SK-N-SH treated with all-trans-retinoic acid at 6 μM for 48 hours (cell line): ENCODE measurements at regions not wholly inside any gene's neighbourhood (a gene's known extent, or its start where the extent isn't known, plus 50 kb on each side); places are given as distances from the start of the nearest gene placed in this dataset.

Source experiments
- ATAC-seq: fragments of 200-7000 bp; cut with Tn5 transposase; 3 replicates; pipeline ENCODE4 v1.9.1; 2020; ENCODE audit warnings: mild to moderate bottlenecking, moderate library complexity
- ARNTL ChIP-seq: fragments of 450-650 bp; formaldehyde crosslinking; IDR thresholded peaks from 2 replicates; pipeline ENCODE4 v1.5.0; 2020; ENCODE audit warnings: low read depth, mild to moderate bottlenecking, moderate library complexity, borderline replicate concordance
- BACH2 ChIP-seq: fragments of 250-450 bp; sonication (Bioruptor Pico); IDR thresholded peaks from 2 replicates; pipeline ENCODE4 v1.9.0; 2021; ENCODE audit warnings: mild to moderate bottlenecking, borderline replicate concordance
- CSDC2 ChIP-seq: fragments of 250-450 bp; sonication (Bioruptor Pico); IDR thresholded peaks from 2 replicates; pipeline ENCODE4 v1.5.0; 2020; ENCODE audit warnings: mild to moderate bottlenecking, moderate library complexity
- ESRRG ChIP-seq: fragments of 250-450 bp; sonication (Bioruptor Pico); IDR thresholded peaks from 2 replicates; pipeline ENCODE4 v1.6.1; 2021; ENCODE audit warnings: mild to moderate bottlenecking
- ISL1 ChIP-seq: fragments of 250-450 bp; sonication (Bioruptor Pico); IDR thresholded peaks from 2 replicates; pipeline ENCODE4 v2.1.2; 2022; ENCODE audit warnings: mild to moderate bottlenecking, moderate library complexity
- OSR1 ChIP-seq: fragments of 250-450 bp; sonication (Bioruptor Pico); IDR thresholded peaks from 2 replicates; pipeline ENCODE4 v1.8.0; 2022; ENCODE audit warnings: moderate library complexity, mild to moderate bottlenecking, inconsistent platforms
- PPARA ChIP-seq: fragments of 250-450 bp; sonication (Bioruptor Pico); IDR thresholded peaks from 2 replicates; pipeline ENCODE4 v1.5.0; 2020; ENCODE audit warnings: mild to moderate bottlenecking, borderline replicate concordance
- SNAI2 ChIP-seq: fragments of 250-450 bp; sonication (Bioruptor Pico); IDR thresholded peaks from 2 replicates; pipeline ENCODE4 v1.5.0; 2020; ENCODE audit warnings: mild to moderate bottlenecking, moderate library complexity
- TOX ChIP-seq: fragments of 250-450 bp; sonication (Bioruptor Pico); IDR thresholded peaks from 2 replicates; pipeline ENCODE4 v1.8.0; 2021; ENCODE audit warnings: mild to moderate bottlenecking, moderate library complexity, borderline replicate concordance
- ZC3H10 ChIP-seq: fragments of 250-450 bp; sonication (Bioruptor Pico); IDR thresholded peaks from 2 replicates; pipeline ENCODE4 v1.5.1; 2021; ENCODE audit warnings: mild to moderate bottlenecking, moderate library complexity
- ZFP3 ChIP-seq: fragments of 250-450 bp; sonication (Bioruptor Pico); IDR thresholded peaks from 2 replicates; pipeline ENCODE4 v1.5.0; 2020; ENCODE audit warnings: mild to moderate bottlenecking, moderate library complexity
- ZFP30 ChIP-seq: fragments of 450-650 bp; formaldehyde crosslinking; IDR thresholded peaks from 2 replicates; pipeline ENCODE4 v1.5.0; 2022; ENCODE audit warnings: mild to moderate bottlenecking, moderate library complexity
- ZNF565 ChIP-seq: fragments of 450-650 bp; formaldehyde crosslinking; conservative IDR thresholded peaks from 2 replicates; pipeline ENCODE4 v1.5.0; 2020; ENCODE audit warnings: low read depth, mild to moderate bottlenecking, moderate library complexity
- ZNF8 ChIP-seq: fragments of 450-650 bp; formaldehyde crosslinking; IDR thresholded peaks from 2 replicates; pipeline ENCODE4 v1.5.0; 2020; ENCODE audit warnings: mild to moderate bottlenecking, moderate library complexity
- TF ChIP-seq, protein P1 (sequence below): fragments of 250-450 bp; sonication (Bioruptor Pico); IDR thresholded peaks from 2 replicates; pipeline ENCODE4 v1.5.1; 2020; ENCODE audit warnings: low read depth, mild to moderate bottlenecking, moderate library complexity
- TF ChIP-seq, protein P2 (sequence below): fragments of 250-450 bp; sonication (Bioruptor Pico); IDR thresholded peaks from 2 replicates; pipeline ENCODE4 v1.5.0; 2020; ENCODE audit warnings: mild to moderate bottlenecking, moderate library complexity
- TF ChIP-seq, protein P3 (sequence below): fragments of 250-450 bp; sonication (Bioruptor Pico); IDR thresholded peaks from 2 replicates; pipeline ENCODE4 v1.8.0; 2021; ENCODE audit warnings: low read depth, mild to moderate bottlenecking, moderate library complexity, borderline replicate concordance
- TF ChIP-seq, protein P4 (sequence below): fragments of 250-450 bp; sonication (Bioruptor Pico); IDR thresholded peaks from 2 replicates; pipeline ENCODE4 v1.5.1; 2021; ENCODE audit warnings: mild to moderate bottlenecking, moderate library complexity
- TF ChIP-seq, protein P5 (sequence below): fragments of 250-450 bp; sonication (Bioruptor Pico); IDR thresholded peaks from 2 replicates; pipeline ENCODE4 v1.8.0; 2020; ENCODE audit warnings: mild to moderate bottlenecking, moderate library complexity, borderline replicate concordance

DNA sequence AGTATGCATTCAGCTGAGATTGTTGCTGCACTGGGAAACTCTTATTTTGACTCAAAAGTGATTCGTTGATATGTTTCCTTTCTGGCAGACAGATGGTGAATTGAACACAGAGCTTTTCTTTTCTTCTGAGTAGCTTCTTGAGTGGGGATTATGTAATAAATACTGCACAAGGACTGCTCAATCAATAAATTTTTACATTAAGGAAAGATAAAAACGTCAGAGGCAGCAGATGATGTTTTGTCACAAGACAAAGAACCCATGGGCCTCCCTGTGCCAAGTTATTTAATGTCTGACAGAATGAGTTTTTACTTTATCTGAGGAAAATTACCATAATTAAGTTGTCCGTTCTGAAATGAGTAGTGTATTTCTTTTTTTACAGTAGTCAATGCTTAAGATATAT lies 460.3 kb downstream of the UTRN start:
- TF ChIP-seq ISL1 (CRISPR knock-in tag) (peak; percentile 62), TOX (CRISPR knock-in tag) (no peak), ESRRG (CRISPR knock-in tag) (no peak), ARNTL (no peak), OSR1 (CRISPR knock-in tag) (no peak), BACH2 (CRISPR knock-in tag) (no peak), ZNF8 (no peak)
- TF ChIP-seq, protein P1, sequence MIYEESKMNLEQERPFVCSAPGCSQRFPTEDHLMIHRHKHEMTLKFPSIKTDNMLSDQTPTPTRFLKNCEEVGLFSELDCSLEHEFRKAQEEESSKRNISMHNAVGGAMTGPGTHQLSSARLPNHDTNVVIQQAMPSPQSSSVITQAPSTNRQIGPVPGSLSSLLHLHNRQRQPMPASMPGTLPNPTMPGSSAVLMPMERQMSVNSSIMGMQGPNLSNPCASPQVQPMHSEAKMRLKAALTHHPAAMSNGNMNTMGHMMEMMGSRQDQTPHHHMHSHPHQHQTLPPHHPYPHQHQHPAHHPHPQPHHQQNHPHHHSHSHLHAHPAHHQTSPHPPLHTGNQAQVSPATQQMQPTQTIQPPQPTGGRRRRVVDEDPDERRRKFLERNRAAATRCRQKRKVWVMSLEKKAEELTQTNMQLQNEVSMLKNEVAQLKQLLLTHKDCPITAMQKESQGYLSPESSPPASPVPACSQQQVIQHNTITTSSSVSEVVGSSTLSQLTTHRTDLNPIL = no peak
- TF ChIP-seq, protein P2, sequence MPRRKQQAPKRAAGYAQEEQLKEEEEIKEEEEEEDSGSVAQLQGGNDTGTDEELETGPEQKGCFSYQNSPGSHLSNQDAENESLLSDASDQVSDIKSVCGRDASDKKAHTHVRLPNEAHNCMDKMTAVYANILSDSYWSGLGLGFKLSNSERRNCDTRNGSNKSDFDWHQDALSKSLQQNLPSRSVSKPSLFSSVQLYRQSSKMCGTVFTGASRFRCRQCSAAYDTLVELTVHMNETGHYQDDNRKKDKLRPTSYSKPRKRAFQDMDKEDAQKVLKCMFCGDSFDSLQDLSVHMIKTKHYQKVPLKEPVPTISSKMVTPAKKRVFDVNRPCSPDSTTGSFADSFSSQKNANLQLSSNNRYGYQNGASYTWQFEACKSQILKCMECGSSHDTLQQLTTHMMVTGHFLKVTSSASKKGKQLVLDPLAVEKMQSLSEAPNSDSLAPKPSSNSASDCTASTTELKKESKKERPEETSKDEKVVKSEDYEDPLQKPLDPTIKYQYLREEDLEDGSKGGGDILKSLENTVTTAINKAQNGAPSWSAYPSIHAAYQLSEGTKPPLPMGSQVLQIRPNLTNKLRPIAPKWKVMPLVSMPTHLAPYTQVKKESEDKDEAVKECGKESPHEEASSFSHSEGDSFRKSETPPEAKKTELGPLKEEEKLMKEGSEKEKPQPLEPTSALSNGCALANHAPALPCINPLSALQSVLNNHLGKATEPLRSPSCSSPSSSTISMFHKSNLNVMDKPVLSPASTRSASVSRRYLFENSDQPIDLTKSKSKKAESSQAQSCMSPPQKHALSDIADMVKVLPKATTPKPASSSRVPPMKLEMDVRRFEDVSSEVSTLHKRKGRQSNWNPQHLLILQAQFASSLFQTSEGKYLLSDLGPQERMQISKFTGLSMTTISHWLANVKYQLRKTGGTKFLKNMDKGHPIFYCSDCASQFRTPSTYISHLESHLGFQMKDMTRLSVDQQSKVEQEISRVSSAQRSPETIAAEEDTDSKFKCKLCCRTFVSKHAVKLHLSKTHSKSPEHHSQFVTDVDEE (CRISPR knock-in tag) = 0 out of 2 replicates have a peak, but pooled peaks have one; percentile 32
- TF ChIP-seq, protein P3, sequence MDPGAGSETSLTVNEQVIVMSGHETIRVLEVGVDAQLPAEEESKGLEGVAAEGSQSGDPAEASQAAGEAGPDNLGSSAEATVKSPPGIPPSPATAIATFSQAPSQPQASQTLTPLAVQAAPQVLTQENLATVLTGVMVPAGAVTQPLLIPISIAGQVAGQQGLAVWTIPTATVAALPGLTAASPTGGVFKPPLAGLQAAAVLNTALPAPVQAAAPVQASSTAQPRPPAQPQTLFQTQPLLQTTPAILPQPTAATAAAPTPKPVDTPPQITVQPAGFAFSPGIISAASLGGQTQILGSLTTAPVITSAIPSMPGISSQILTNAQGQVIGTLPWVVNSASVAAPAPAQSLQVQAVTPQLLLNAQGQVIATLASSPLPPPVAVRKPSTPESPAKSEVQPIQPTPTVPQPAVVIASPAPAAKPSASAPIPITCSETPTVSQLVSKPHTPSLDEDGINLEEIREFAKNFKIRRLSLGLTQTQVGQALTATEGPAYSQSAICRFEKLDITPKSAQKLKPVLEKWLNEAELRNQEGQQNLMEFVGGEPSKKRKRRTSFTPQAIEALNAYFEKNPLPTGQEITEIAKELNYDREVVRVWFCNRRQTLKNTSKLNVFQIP (CRISPR knock-in tag) = no peak

DNA sequence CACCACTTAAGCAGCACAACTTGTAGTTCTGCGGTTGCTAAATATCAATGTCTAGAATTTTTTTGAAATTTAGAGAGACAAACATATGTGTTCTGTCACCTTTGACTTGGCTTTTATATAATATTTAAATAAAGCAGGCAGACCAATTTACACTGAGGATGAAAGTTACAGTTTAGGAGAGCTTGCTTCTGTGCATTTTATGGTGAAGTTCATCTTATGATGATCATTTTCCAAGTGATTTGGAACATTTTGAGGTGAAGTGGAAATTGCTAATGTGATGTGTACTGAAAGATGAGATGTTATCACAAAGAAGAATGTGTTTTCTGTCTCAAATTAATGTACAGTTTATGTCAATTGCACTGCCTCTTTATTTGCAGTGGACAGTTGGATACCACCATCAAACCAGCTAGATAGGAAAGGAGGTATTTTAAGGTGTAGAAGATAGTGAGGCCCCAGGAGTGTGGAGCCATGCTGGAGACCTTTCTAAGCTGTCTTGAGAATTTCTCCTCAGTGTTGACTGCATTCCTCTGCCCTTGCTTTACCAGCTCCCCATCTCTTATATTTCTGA lies 461.9 kb downstream of the UTRN start:
- TF ChIP-seq, protein P2 (CRISPR knock-in tag) = no peak
- no peak for TF ChIP-seq ISL1 (CRISPR knock-in tag)
- TF ChIP-seq, protein P3 (CRISPR knock-in tag) = no peak
- TF ChIP-seq, protein P4, sequence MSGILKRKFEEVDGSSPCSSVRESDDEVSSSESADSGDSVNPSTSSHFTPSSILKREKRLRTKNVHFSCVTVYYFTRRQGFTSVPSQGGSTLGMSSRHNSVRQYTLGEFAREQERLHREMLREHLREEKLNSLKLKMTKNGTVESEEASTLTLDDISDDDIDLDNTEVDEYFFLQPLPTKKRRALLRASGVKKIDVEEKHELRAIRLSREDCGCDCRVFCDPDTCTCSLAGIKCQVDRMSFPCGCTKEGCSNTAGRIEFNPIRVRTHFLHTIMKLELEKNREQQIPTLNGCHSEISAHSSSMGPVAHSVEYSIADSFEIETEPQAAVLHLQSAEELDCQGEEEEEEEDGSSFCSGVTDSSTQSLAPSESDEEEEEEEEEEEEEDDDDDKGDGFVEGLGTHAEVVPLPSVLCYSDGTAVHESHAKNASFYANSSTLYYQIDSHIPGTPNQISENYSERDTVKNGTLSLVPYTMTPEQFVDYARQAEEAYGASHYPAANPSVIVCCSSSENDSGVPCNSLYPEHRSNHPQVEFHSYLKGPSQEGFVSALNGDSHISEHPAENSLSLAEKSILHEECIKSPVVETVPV (CRISPR knock-in tag) = no peak
- TF ChIP-seq, protein P5, sequence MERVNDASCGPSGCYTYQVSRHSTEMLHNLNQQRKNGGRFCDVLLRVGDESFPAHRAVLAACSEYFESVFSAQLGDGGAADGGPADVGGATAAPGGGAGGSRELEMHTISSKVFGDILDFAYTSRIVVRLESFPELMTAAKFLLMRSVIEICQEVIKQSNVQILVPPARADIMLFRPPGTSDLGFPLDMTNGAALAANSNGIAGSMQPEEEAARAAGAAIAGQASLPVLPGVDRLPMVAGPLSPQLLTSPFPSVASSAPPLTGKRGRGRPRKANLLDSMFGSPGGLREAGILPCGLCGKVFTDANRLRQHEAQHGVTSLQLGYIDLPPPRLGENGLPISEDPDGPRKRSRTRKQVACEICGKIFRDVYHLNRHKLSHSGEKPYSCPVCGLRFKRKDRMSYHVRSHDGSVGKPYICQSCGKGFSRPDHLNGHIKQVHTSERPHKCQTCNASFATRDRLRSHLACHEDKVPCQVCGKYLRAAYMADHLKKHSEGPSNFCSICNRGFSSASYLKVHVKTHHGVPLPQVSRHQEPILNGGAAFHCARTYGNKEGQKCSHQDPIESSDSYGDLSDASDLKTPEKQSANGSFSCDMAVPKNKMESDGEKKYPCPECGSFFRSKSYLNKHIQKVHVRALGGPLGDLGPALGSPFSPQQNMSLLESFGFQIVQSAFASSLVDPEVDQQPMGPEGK (CRISPR knock-in tag) = no peak
- no peak for TF ChIP-seq BACH2 (CRISPR knock-in tag)
- TF ChIP-seq OSR1 (CRISPR knock-in tag) = no peak
- no peak for TF ChIP-seq SNAI2 (CRISPR knock-in tag)
- TF ChIP-seq ZNF565 = no peak
- no peak for TF ChIP-seq ZFP3 (CRISPR knock-in tag)
- TF ChIP-seq TOX (CRISPR knock-in tag) = no peak
- no peak for TF ChIP-seq CSDC2
- no peak for TF ChIP-seq ZFP30
- no peak for TF ChIP-seq PPARA
- no peak for TF ChIP-seq ZNF8
- no peak for TF ChIP-seq ZC3H10 (CRISPR knock-in tag)
- TF ChIP-seq ARNTL = no peak
- TF ChIP-seq, protein P1 = no peak
- TF ChIP-seq ESRRG (CRISPR knock-in tag) = no peak
- no peak for ATAC-seq

More for the DNA sequence above, 460.3 kb downstream of the UTRN start:
- ATAC-seq = no peak
